ENCODE measurements at regions not wholly inside any gene's neighbourhood (a gene's known extent, or its start where the extent isn't known, plus 50 kb on each side); places are given as distances from the start of the nearest gene placed in this dataset.
A peak's percentile ranks its signal among the peaks of the same experiment; 100 is the strongest.

GRCh38 chr5:155605920-155606319 is 592.4 kb downstream of the KIF4B start:
- Histone ChIP-seq H3K27me3 (no peaks in the 10 kb centered on the region), H3K4me3 (replicated peaks in 1 of 3) (no peak overlapping the region), H3K9me3 (no peaks in the 10 kb centered on the region), H3K27ac (no peak overlapping the region), H3K36me3 (no peaks in the 10 kb centered on the region), H3K4me1 (no peaks in the 10 kb centered on the region)
- TF ChIP-seq POLR2A (IDR thresholded peaks at IDR 0.05) (no peak), CTCF (IDR thresholded peaks at IDR 0.05) (no peak)
- 54 to 82% methylated on average over 1 of the region's 1 CpG for WGBS, 2 donors
- DNase-seq, result no peak
- intact Hi-C loops (cut with DNase I), result no loop called here

- no peaks in the 10 kb centered on the region for H3K27me3 ChIP-seq
- no peaks in the 10 kb centered on the region for H3K4me1 ChIP-seq
- intact Hi-C loops (cut with DNase I), result no loop called here
- TF ChIP-seq CTCF (IDR thresholded peaks at IDR 0.05) (peak in 5 of 6 experiments; percentile 18 to 69 (median 53)), POLR2A (IDR thresholded peaks at IDR 0.05) (no peak)
- peak; percentile 33 to 50 for DNase-seq
- no peak overlapping the region for H3K4me3 ChIP-seq (replicated peaks in 1 of 3)
- H3K9me3 ChIP-seq, result no peaks in the 10 kb centered on the region
- 66 to 67% methylated on average over 4 of the region's 4 CpGs for WGBS, 2 donors
- H3K36me3 ChIP-seq, result no peaks in the 10 kb centered on the region
- no peak overlapping the region for H3K27ac ChIP-seq
Observed at GRCh38 chr5:155616779-155617392, 603.3 kb downstream of the KIF4B start.

- H3K27me3 ChIP-seq, result no peaks in the 10 kb centered on the region
- no peak overlapping the region for H3K27ac ChIP-seq
- H3K36me3 ChIP-seq, result no peaks in the 10 kb centered on the region
- no peaks in the 10 kb centered on the region for H3K9me3 ChIP-seq
- TF ChIP-seq POLR2A (IDR thresholded peaks at IDR 0.05) (no peak), CTCF (IDR thresholded peaks at IDR 0.05) (no peak)
- intact Hi-C loops (cut with DNase I), result no loop called here
- H3K4me3 ChIP-seq (replicated peaks in 1 of 3), result no peak overlapping the region
- no peaks in the 10 kb centered on the region for H3K4me1 ChIP-seq
- DNase-seq, result no peak
- WGBS, 2 donors, result 85 to 96% methylated on average over 5 of the region's 5 CpGs
Observed at GRCh38 chr5:155619688-155620087, 606.1 kb downstream of the KIF4B start.

GRCh38 chr5:155620821-155621410 is 607.4 kb downstream of the KIF4B start:
- Histone ChIP-seq H3K27ac (no peak overlapping the region), H3K9me3 (no peaks in the 10 kb centered on the region), H3K4me1 (no peaks in the 10 kb centered on the region), H3K4me3 (replicated peaks in 1 of 3) (no peak overlapping the region), H3K27me3 (no peaks in the 10 kb centered on the region), H3K36me3 (no peaks in the 10 kb centered on the region)
- DNase-seq, result no peak
- TF ChIP-seq CTCF (IDR thresholded peaks at IDR 0.05) (no peak), POLR2A (IDR thresholded peaks at IDR 0.05) (no peak)
- WGBS, 2 donors, result 54 to 55% methylated on average over 7 of the region's 7 CpGs
- intact Hi-C loops (cut with DNase I), result no loop called here

GRCh38 chr5:155624597-155625241 is 611.2 kb downstream of the KIF4B start:
- H3K4me1 ChIP-seq, result no peaks in the 10 kb centered on the region
- no peak for DNase-seq
- H3K4me3 ChIP-seq (replicated peaks in 1 of 3), result no peak overlapping the region
- no peak overlapping the region for H3K27ac ChIP-seq
- H3K9me3 ChIP-seq, result no peaks in the 10 kb centered on the region
- intact Hi-C loops (cut with DNase I), result no loop called here
- no peaks in the 10 kb centered on the region for H3K36me3 ChIP-seq
- WGBS, 2 donors, result 77% methylated on average over 5 of the region's 5 CpGs
- TF ChIP-seq POLR2A (IDR thresholded peaks at IDR 0.05) (no peak), CTCF (IDR thresholded peaks at IDR 0.05) (no peak)
- no peaks in the 10 kb centered on the region for H3K27me3 ChIP-seq
